Bronchial epithelial cell (primary cell): ENCODE measurements at regions not wholly inside any gene's neighbourhood (a gene's known extent, or its start where the extent isn't known, plus 50 kb on each side); places are given as distances from the start of the nearest gene placed in this dataset.
"Not testable (repeated sequence)": the region's sequence is repeated elsewhere in the genome, so short reads cannot be mapped to it uniquely, and the experiment has no call there.

ENCODE experiments used
- DNase-seq: peaks from one replicate; pipeline ENCODE4 v3.0.0-alpha.2; 2010; ENCODE audit warnings: low read depth
- FAIRE-seq: peaks from 2 replicates; lab custom pipeline; 2011; peaks lifted over from hg19 to GRCh38; lab: Jason Lieb, UNC
- H3K27me3 ChIP-seq: 2 replicates; pipeline ENCODE4 v1.5.1; 2011; ENCODE audit warnings: low read length; ENCODE audit not compliant: control insufficient read depth, insufficient read depth
- H3K36me3 ChIP-seq: 2 replicates; pipeline ENCODE4 v1.5.1; 2011; ENCODE audit warnings: low read length; ENCODE audit not compliant: control insufficient read depth, insufficient read depth
- H3K4me3 ChIP-seq: 2 replicates; pipeline ENCODE4 v1.5.1; 2011; ENCODE audit warnings: mild to moderate bottlenecking, low read depth, low read length, control low read depth
- CTCF ChIP-seq: IDR thresholded peaks from 2 replicates; pipeline ENCODE4 v1.5.1; 2011; ENCODE audit warnings: mild to moderate bottlenecking, moderate library complexity, low read length, control low read depth, inconsistent platforms; ENCODE audit not compliant: insufficient read depth, severe bottlenecking

GRCh38 chr4:19158107-19158809 is 1093.4 kb upstream of the SLIT2 start:
- Histone ChIP-seq H3K36me3 (no peaks in the 10 kb centered on the region), H3K27me3 (no peaks in the 10 kb centered on the region), H3K4me3 (no peak overlapping the region)
- no peak for TF ChIP-seq CTCF
- FAIRE-seq = no peak
- no peak for DNase-seq

- no peaks in the 10 kb centered on the region for H3K36me3 ChIP-seq
- no peaks in the 10 kb centered on the region for H3K27me3 ChIP-seq
- DNase-seq = no peak
- no peak overlapping the region for H3K4me3 ChIP-seq
- FAIRE-seq = no peak
- TF ChIP-seq CTCF = no peak
These were observed 1094.9 kb upstream of the SLIT2 start for GRCh38 chr4:19156786-19157185.

GRCh38 chr4:19155568-19155967 is 1096.1 kb upstream of the SLIT2 start:
- no peak for DNase-seq
- H3K27me3 ChIP-seq = no peaks in the 10 kb centered on the region
- no peaks in the 10 kb centered on the region for H3K36me3 ChIP-seq
- no peak for FAIRE-seq
- H3K4me3 ChIP-seq = no peak overlapping the region
- no peak for TF ChIP-seq CTCF

- H3K27me3 ChIP-seq, DNase-seq, H3K36me3 ChIP-seq, FAIRE-seq, H3K4me3 ChIP-seq: not testable (repeated sequence)
These were observed 1097.4 kb upstream of the SLIT2 start for GRCh38 chr4:19154267-19154666.

- Histone ChIP-seq H3K4me3 (no peak overlapping the region), H3K36me3 (no peaks in the 10 kb centered on the region), H3K27me3 (no peaks in the 10 kb centered on the region)
- FAIRE-seq = no peak
- TF ChIP-seq CTCF = no peak
- DNase-seq = no peak
These were observed 1099.4 kb upstream of the SLIT2 start for GRCh38 chr4:19152264-19152663.

- no peak for TF ChIP-seq CTCF
- H3K4me3 ChIP-seq = no peak overlapping the region
- H3K27me3 ChIP-seq = no peaks in the 10 kb centered on the region
- no peaks in the 10 kb centered on the region for H3K36me3 ChIP-seq
- FAIRE-seq (no peak), DNase-seq (no peak)
These were observed 1100.0 kb upstream of the SLIT2 start for GRCh38 chr4:19151684-19152083.
